GM19468 (cell line): ENCODE measurements at regions not wholly inside any gene's neighbourhood (a gene's known extent, or its start where the extent isn't known, plus 50 kb on each side); places are given as distances from the start of the nearest gene placed in this dataset.
"Not testable (repeated sequence)": the region's sequence is repeated elsewhere in the genome, so short reads cannot be mapped to it uniquely, and the experiment has no call there.

Experiments
- ATAC-seq: cut with Tn5 transposase; IDR thresholded peaks from one replicate; pipeline ENCODE4 v1.9.1; 2021; ENCODE audit warnings: mild to moderate bottlenecking, moderate library complexity, moderate number of reproducible peaks; ENCODE audit not compliant: unreplicated experiment; ENCODE audit errors: extremely low read depth

DNA sequence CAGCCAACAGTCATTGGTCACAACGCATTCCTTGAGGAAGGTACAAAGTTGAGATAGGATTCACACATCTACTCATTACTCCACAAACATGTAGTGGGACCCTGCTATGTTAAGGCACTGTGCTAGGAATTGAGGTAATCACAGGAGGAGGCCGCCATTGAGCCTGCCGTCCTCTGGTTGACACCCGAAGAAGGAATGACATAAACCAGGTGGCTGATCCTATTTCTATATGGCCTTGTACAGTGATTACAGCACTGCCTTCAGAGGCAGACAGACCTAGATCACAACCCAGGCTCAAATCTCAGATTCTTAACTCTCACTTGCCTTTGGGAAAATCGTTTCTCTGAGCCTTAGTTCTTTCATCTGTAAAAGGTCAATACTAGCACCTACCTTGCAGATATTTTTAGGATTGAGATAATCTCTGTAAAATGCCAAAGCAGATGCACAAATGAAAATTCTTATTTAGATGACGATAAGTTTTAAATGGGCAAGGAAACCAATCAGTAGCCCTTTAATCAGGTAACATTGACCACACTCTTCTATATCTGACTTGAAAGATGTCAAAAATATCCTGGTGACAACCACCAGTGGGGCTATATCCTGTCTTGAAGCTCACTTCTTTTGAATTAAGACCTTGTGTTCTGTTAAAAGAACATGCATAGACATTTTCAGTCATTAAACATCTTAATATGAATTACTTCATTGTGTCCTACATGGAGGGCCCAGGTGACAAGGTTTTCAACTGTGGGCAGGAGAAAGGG lies 251.6 kb downstream of the KCTD12 start:
- ATAC-seq, result no peak

DNA sequence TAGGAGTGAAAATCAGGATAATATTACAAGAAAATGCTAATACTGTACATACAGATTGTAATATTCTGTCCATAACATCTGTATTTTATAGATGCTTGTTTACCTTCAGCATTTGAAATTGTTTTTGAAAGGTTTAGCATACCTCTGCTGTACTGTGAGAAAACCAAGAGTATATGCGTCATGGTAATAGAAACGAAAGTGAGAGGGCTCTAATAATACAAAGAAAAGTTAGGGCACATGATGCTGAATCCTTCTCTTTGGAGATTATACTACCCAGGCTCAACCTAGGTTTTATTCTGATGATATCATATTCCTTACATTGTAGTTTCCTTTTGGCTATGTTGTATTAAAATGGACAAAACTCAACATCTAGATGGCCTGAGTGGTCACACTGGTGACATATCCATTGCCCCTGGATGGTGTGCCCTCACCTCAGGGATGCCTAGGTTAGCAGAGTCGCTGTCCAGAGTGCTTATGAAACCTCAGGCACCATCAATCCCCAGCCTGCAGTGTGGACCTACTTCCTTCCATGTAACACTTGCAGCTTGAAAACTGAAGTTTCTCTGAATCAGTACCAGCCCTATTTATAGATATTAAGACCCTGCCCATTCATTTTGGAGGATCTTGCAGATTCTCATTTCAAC lies 253.7 kb downstream of the KCTD12 start:
- no peak for ATAC-seq

DNA sequence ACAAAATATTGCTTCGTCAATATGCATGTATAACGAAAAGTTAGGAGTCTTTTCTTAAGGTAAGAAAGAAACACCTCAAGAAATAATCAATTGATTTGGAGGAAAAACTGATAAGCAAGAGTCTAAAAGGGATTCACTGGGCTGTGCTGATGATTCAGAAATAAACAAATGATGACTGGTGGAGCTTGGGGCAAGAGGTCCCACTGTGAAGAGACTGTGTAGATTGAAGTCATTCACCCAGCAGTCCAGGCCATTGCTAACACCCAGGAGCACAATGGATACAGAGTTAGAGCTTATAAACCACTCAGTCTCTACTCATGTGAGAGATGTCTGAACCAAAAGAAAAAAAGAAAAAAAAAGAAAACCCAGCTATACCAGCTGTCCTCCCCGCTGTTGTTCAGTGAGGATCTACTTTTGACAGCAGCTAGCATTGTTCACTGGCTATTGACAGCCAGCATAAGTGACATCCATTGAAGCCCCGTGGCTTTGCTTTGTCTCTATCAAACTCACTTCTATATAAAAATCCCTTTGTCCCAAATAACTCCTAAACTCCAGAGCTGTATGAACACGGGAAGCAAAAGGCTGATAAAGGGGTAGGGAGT lies 255.5 kb downstream of the KCTD12 start:
- ATAC-seq, result no peak

DNA sequence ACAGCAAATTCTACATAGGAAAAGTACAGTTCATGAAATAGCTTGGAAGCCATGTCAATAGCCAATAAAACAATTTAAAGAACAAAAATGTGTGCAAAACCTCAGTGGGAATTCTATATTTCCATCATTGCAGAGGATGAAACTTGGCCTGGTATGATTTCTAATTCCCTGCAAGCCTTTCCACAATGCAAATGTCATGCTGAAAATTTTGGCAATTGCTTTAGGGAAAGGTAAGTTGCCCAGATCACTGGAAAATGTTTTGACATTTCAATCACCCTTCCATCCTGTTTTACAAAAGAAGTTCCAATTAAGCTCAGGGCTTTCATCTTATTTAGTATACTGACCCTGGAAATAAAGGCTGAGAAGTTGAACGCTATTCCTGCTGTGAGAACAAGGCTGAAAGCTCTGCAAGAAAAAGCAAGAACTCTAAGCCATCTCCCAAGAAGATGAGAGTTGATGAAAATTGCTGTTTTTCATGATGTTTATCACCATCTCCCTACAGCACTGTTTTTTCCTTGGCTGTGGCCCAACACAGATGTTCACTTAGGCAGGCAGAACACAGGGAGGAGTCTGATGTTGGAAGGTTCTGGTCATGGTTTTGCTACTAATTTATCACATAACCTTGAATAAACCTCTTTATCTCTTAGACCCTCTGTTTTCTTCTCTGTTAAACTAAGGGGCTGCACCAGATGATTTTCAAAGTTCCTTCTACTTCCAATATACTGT lies 263.7 kb downstream of the KCTD12 start:
- ATAC-seq, result no peak

DNA sequence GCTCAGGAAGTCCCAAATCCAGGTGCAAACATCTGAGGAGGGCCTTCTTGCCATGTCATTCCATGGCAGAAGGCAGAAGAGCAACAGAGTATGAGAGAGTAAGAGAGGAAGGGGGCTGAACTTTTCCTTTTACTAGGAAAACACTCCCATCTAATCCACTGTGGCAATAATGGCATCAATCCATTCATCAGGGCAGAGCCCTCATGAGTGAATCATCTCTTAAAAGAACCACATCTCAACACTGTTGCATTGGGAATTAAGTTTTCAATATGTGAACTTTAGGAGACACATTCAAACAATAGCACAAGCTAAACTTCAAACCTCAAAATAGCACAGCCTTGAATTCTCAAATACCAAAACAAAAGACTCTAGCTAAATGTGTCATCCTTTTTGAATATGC lies 264.5 kb downstream of the KCTD12 start:
- ATAC-seq, result no peak

DNA sequence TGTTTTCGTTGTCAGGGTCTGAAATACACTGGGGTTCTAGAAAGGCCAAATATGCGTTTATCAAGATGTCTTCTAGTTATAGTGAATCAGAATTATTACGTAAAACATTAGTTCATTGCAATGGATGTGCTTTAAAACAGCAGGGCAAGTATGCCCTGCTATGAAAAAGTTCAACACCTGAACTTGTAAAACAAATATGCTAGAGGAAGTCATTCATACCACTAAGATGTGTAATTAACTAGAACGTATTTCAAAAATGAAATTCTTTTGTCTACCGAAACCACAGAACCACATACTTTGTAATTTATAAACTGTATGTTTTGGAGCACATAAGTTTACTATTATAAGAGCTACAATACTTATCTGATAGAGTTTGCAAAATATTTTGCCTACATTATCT lies 266.2 kb downstream of the KCTD12 start:
- no peak for ATAC-seq

DNA sequence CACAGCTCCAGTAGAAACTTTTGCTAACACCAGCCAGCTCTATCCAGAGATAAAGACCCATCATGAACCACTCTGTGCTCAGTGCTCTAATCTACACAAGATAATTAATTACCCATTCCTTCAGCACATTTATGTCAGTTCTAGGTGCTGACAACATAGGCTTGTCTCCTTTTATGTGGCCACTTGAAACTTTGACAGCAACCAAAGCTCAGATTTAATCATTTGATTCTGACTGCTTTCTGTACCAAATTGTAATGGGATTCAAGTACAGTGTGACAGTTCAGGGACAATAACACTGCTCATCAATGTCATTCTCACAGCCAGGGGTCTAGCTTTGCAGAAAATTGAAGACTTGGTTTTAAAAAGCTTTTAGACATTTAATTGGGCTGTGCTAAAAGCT lies 266.6 kb downstream of the KCTD12 start:
- ATAC-seq, result no peak

DNA sequence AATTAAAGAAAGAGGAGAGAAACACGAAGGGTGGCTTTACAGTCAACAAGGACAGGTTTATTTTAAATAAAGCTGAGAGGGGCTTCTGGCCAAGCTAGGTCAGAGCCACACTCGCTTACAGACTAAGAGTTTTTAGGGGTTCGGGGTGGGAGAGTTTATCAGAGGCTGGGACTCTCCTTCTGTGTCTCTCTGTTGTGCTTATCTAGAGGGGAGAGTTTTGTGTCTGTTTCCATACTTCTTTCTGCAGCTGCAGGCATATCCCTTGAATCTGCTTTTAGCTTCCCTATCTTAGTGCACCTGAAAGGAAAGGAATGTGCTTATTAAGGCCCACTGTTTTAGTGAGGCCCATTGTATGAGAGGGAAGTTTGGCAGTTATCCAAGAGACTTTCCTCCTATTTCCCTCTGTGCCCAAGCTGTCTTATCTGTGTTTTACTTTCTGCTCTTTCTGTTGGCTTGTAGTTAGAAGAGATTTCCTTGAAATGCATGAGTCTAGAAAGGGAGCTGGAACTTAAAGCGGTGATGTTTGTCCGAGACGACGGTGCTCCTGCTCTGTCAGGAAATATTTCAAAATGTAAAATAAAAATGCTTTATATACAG lies 275.3 kb downstream of the KCTD12 start:
- no peak for ATAC-seq

DNA sequence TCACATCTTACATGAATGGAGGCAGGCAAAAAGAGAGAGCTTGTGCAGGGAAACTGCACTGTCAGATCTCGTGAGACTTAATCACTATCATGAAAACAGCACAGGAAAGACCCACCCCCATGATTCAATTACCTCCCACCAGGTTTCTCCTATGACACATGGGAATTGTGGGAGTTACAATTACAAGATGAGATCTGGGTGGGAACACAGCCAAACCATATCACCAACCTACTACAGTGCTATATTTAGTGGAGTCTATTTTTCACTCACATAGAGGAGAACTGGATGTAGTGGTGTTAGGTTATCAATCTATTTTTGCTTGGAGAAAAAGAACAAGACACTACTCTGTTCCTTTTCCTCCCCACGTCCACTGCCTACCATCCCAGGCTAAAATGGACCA lies 276.6 kb downstream of the KCTD12 start:
- no peak for ATAC-seq

DNA sequence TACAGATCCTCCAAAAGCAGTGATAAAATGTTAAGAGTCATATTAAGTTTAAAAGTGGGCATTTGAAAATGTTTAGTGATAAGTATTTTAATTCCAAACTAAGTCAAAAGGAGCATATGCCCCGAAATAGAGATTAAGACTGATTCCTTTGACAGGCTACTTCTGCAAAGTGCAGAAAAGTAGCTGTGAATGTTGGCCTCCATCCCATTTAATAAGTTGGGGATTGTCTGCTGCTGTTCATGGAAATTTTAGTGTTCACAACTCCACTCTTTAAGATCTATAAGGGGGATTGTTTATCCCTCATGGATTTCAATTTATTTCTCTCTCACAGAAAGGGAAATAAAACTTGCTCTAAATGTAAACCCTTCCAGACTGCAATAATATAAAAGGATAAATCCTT lies 278.3 kb downstream of the KCTD12 start:
- ATAC-seq, result no peak

DNA sequence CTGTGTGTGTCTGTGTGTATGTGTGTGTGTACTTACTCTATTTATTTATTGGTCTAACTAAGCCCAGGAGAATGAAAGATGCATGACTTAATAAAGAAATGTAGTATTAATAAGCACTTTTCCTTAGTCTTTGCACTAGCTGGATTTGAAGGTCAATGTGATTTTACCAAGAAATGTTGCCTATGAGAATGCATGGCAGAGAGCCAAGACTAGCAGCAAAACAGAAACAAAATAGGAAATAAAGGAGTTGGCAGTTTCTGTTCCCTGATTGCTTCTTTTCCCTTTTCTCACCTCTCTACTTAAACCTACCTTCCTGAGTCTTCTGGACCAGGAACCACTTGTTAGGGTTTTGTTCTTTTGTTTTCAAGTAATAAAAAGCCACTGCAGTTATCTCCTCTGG lies 286.1 kb downstream of the KCTD12 start:
- ATAC-seq, result no peak

DNA sequence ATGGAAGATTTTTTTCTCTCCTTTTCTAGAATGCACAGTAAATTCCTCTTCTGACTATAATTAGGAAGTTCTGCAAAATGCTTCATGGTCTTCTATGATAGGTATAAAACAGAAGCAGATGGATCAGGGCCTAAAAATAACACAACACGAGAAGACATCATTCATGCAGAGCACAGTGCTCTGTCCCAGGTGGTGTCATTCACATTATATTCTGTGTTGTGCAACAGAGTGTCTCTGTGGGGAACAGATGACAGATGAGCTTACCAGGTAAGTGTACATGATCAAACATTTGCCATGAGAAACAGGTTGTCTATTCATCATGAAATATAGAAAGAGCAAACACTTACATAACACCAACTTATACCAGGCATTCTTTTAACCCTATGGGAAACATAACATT lies 288.3 kb downstream of the KCTD12 start:
- no peak for ATAC-seq

DNA sequence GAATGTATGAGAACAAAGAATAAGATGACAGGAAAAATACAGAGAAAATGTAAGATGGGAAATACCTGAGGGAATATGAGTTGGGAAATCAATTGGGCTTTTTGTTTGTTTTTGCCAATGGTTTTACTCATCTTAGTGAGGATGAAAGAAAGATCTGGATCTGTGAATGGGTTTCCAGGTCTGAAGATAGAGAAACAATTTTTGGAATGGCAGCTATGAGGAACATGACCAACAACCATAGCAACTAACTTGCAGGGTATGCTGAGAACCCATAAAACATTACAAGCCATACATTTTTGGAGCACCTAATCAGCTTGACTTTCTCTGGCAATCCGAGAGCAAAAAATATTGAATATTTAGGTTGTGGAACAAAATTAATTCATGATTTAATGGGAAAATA lies 290.0 kb downstream of the KCTD12 start:
- ATAC-seq, result no peak

DNA sequence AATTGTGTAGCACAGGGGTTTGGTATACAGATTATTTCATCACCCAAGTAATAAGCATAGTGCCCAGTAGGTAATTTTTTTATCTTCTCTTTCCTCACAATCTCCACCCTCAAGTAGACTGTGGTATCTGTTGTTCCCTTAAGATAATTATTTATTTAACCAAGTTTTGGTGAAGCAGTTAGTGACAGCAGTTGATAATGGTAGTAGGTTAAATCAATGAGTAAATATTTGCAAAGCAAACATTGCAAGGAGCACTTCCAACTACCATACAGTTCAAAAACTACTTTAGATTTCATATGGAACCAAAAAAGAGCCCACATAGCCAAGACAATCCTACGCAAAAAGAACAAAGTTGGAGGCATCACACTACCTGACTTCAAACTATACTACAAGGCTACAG lies 291.8 kb downstream of the KCTD12 start:
- no peak for ATAC-seq

DNA sequence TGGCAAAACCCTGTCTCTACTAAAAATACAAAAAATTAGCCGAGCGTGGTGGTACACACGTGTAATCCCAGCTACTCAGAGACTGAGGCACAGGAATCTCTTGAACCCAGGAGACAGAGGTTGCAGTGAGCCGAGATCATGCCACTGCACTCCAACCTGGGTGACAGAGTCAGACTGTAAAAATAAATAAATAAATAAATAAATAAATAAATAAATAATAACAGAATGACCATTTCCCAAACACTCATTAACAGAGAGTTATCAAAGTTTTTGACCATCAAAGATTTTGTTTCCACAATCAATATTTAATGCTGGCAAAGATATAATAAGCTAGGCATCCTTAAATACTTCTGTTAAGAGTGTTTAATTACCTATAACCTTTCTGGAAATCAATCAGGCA lies 299.4 kb downstream of the KCTD12 start:
- ATAC-seq, result no peak

DNA sequence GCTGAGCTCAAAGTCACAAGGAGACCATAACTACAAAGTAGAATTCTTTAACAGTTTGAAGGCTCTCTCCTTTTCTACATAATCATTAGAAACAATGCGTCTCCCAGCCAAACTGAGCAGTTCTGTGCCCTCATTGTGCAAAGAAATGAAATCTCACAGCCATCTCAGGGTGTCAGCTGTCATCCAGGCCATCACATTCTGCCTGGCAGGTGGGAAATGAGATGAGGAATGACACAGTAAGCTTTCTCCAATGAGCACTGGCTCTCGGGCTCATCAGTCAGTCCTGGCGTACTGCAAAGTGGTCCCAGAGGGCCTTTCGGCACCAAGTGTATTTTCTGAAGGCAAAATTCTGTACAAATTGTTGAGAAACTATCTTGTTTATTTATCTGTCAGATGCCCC lies 306.5 kb downstream of the KCTD12 start:
- no peak for ATAC-seq

DNA sequence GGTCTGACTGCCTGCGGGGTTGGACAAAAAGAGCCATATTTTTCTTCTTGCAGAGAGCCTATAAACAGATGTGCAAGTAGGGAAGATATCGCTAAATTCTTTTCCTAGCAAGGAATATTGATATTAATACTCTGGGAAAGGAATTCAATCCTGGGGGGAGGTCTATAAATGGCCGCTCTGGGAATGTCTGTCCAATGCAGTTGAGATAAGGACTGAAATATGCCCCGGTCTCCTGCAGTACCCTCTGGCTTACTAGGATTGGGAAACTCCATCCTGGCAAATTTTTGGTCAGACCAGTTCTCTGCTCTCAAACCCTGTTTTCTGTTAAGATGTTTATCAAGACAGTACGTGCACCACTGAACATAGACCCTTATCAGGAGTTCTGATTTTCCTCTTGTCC lies 310.6 kb downstream of the KCTD12 start:
- ATAC-seq, result not testable (repeated sequence)

DNA sequence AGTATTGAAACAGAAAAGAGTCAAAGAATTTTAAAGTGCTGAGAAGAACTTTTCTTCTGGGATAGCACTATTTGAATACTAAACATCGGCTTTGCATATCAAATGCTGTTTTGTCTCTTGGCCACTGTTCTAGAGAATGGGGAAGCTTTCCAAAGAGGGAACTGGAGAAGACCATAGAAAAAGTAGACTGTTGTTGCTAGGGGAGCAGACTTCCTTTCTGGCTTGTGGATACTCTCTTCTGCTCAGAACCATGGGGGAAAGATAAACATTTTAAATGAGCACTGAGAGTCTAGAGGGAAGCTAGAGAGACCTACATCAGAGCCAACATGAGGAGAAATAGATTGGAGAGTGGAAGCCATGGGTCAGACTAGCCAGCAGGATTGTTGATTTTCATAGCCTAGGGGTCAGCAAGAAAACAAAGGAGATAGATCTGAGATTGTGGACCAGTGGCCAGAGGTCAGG lies 315.7 kb downstream of the KCTD12 start:
- ATAC-seq, result no peak

DNA sequence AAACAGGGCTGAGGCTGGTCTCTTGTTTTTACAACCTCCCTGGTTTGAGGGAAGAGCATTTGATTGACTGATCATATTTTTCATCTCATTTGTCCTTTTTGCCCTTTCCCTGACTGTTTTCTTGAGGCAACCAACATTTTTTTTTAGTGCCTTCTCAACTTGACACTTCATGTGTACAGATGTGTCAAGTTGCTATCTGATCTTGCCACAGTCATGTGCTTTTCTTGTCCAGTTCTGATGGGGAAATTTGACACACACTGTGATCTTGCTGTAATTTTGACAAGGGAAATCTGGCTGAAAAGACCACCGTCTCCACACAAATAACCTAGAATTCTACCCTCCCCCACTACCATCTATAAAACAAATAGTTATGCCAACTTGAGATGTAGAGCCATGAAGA lies 329.6 kb downstream of the KCTD12 start:
- no peak for ATAC-seq

DNA sequence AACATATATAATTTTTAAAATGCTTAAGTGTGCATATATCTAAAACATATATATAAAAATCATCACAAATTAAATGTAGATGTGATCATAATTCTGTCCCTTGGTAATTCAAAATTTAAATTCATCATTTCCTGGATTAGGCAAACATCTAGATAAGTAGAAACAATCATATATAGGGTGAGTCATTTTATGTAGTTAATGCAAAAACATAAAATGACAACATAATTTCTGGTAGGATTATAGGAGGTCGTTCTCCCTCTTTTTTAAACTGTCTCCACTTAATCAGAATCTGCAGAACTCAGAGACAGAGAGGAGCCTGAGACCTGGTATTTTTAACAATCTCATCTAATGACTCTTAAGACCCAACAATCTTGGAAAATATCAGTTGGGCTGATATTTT lies 333.4 kb downstream of the KCTD12 start:
- ATAC-seq, result no peak
